DOHH2 (cell line): ENCODE measurements at regions not wholly inside any gene's neighbourhood (a gene's known extent, or its start where the extent isn't known, plus 50 kb on each side); places are given as distances from the start of the nearest gene placed in this dataset.

Experiments used
- CTCF ChIP-seq: fragments of 200-600 bp; sonication (generic); IDR thresholded peaks from one replicate; pipeline ENCODE4 v1.5.1; 2014; ENCODE audit warnings: antibody characterized with exemption, mild to moderate bottlenecking, low read depth, low read length; ENCODE audit not compliant: poor library complexity, severe bottlenecking
- EZH2phosphoT487 ChIP-seq: fragments of 200-600 bp; sonication (generic); IDR thresholded peaks from 2 replicates; pipeline ENCODE4 v1.6.1; 2017; ENCODE audit warnings: borderline replicate concordance, mild to moderate bottlenecking, antibody characterized with exemption, low read length, moderate library complexity, mixed read lengths

- TF ChIP-seq CTCF (no peak), EZH2phosphoT487 (no peak)
Observed at GRCh38 chr12:43210485-43211192, 341.4 kb downstream of the ADAMTS20 start.
